IPS-NIHi11 (cell line): ENCODE measurements at regions not wholly inside any gene's neighbourhood (a gene's known extent, or its start where the extent isn't known, plus 50 kb on each side); places are given as distances from the start of the nearest gene placed in this dataset.

ENCODE experiments used
- DNase-seq: peaks from one replicate; pipeline ENCODE4 v3.0.0; 2012; ENCODE audit warnings: mixed read lengths, low spot score

GRCh38 chr10:78924319-78925003, 144.3 kb upstream of the ZMIZ1 start:
- DNase-seq = no peak

GRCh38 chr10:78925275-78925674, 143.5 kb upstream of the ZMIZ1 start:
- no peak for DNase-seq

DNA sequence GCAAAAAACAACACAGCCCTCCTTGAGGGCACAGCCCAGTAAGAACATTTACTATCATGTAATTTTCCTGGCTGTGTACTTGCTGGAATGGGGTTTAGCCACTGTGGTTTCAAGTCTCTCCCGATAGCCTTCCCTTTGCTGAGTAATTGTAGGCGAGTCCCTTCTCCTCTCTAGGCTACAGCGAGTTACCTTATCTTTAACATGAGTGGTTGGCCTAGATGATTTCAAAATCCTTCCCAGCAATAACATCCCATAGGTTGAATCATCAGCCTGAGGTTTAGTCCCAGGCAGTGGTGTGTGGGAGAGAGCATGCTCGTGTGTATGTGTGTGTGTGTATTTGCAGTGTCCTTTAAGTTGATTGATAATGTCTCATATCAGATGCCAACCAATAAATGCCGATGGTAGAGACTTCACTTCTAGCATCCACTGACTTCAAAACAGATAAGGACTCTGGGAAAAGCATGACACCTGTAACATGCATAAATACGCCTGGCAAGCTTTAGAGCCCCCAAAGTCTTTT, 142.9 kb upstream of the ZMIZ1 start:
- DNase-seq = no peak

DNA sequence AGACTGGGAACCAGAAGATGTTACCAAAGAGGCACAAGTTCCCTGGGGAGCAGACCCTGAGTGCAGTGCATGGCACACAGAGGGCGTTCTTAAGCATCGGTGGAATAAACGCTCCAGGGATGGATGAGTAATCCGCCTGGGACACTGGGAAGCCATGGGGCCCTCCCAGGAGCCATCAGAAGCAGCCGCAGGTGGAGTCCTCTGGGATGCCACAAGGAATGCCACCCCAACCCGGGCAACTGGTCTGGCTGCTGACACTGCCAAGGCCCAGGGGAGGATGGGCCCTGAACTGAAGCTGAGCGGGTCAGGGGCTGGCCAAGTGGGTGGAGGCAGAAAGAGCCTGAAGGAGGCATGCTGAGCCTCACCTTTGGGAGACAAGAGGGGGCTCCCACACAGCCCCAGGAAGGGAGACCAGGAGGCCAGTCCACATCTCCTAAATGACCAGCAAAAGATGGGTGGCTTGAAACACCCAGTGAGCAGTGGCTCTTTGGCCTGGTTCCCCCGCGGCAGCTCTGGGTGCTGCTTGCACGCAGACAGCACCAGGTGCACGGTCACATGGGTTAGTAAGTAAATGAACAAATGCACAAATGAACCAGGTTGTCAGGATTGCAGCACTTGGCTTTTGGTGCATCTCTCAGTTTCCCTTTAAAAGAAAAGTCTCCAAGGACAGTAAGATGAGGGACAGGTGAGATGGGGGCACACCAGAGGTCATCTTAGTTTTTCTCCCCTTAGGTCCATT, 141.3 kb upstream of the ZMIZ1 start:
- DNase-seq = no peak

DNA sequence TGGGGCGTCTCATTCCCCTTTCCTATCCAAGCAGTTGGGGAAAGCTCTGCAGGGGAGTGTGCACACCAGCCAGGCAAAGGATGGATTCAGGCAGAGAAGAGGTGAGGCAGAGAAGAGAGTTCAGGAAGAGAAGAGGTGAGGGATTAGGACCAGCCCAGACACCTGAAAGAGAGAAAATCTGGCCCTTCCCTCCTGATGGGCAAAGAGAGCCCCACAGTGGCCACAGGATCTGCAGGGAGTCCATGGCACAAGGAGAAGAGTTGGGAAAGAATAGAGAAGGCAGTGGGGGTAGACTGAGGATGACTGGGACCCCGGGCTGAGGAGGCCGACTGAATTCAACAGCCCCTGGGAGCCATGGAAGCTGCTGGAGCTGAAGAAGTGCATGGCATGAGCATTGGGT, 140.4 kb upstream of the ZMIZ1 start:
- DNase-seq = no peak

- no peak for DNase-seq
Observed at GRCh38 chr10:78929541-78929940, 139.2 kb upstream of the ZMIZ1 start.

DNA sequence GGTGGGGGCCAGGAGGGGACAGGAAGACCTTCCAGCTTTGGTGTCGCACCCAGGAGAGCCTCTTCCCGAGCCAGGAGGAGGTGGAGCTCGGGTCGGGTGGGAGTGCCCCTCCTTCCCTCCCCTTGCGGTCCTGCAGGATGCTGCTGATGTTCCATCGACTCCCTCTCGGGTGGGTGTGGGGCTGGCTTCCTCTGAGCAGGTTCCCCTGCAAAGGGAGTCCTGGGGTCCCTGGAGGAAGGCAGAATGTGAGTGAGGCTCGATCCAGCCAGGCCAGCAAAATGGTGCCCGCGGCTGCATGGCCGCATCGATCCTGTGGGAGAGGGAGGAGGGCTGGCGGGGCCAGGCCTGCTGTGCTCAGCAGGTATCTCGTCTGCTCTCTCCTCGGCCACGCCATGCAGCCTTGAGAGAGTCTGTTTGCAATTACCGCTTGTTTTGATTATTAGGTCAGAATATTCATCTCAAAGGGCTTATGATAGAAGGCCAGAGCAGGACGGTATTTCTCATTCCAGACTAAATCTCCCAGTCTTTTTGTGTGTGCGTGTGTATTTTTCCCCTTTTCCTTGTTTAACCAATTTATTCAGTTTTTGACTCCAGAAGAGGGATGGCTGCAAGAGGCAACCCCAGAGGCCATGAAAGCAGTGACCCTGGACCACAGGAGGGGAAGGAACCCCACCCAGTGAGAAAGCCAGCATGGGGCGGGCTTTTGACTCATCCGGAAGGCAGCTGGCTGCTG, 137.3 kb upstream of the ZMIZ1 start:
- DNase-seq = no peak

GRCh38 chr10:78932054-78932386, 136.7 kb upstream of the ZMIZ1 start:
- DNase-seq = no peak

DNA sequence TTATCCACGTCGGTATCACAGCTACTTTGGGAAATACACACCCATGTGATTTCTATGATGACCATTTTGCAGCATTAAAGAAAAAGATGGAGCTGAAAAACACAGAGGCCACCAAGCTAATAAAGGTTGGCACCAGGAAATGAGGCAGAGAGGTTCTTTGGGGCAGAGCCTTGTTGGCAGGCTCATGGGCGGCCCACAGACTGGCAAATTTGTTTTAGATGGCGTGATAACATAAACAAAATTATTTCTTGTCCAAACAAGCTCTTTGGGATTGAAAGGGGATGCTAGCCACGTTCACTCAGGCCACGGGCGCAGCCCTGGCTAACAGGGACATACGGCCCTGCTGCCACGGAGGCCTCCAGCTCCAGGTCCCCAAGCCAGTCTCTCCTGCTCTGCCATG, 135.9 kb upstream of the ZMIZ1 start:
- no peak for DNase-seq

DNA sequence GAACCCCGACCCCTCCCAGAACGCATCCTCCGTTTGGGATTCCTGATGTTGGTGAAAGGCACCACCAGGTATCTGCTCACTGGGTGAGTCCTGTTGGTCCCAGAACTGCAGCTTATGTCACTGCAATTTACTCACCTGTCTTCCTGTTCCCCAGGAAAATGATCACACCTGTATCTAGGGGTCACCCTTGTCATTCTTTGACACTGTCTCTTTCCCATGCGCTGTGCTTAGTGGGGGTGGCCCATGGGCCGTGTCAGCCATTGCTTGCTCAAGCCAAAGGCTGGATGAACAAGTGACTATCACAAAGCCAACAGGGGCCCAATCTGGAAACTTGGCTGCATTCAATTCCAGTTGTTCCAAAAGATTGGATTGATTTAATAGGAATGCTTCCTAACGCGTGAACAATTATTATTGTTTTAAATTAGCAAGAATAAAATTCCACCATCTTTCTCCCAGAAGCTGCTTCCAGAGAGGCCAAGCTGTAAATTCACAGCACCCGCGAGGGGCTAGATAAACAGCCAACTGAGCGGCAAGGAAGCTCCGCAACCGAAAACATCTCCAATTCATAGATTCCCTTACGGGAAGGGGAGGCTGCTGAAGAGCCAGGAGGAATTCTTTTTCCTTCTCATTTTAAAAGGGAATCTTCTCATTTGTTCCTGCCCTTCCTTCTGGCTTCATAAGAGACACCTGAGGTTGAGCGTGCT, 134.8 kb upstream of the ZMIZ1 start:
- DNase-seq = no peak

DNA sequence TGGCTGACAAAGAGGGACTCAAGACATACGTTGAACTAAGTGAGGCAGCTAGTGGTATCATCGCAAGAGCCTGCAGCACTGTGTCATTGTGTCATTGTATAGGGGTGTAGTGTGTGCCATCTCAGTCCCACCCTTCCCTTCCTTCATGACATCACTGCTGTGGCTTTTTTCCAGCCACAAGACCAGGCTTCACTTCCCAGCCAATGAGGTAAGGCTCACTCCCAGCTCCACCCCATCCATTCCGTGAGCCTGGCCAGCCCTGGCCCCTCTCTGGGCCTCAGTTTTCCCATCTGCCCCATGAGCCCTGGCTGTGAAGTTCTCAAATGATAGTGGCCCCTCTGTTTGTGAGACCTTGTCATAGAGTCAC, 134.3 kb upstream of the ZMIZ1 start:
- DNase-seq = no peak

- no peak for DNase-seq
Observed at GRCh38 chr10:78934994-78935602, 133.7 kb upstream of the ZMIZ1 start.

- no peak for DNase-seq
Observed at GRCh38 chr10:78935697-78936407, 132.9 kb upstream of the ZMIZ1 start.

GRCh38 chr10:78936412-78937342, 132.1 kb upstream of the ZMIZ1 start:
- no peak for DNase-seq

DNA sequence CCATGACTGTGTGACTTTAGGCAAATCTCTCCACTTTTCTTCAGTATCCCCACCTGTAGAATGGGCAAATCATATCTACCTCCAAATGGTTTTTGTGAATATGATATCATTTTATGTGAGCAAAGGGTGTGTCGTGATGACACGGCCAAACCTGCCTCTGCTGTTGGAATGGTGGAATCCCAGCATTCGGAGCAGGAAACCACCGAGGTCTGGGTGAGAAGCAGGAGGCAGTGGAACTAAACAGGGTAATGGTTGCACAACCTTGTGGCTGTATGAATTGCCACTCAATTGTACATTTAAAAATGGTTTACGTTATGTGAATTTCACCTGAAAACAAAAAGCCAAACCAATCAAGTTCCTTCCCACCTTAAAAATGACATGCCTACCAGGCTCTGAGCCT, 131.4 kb upstream of the ZMIZ1 start:
- DNase-seq = no peak

DNA sequence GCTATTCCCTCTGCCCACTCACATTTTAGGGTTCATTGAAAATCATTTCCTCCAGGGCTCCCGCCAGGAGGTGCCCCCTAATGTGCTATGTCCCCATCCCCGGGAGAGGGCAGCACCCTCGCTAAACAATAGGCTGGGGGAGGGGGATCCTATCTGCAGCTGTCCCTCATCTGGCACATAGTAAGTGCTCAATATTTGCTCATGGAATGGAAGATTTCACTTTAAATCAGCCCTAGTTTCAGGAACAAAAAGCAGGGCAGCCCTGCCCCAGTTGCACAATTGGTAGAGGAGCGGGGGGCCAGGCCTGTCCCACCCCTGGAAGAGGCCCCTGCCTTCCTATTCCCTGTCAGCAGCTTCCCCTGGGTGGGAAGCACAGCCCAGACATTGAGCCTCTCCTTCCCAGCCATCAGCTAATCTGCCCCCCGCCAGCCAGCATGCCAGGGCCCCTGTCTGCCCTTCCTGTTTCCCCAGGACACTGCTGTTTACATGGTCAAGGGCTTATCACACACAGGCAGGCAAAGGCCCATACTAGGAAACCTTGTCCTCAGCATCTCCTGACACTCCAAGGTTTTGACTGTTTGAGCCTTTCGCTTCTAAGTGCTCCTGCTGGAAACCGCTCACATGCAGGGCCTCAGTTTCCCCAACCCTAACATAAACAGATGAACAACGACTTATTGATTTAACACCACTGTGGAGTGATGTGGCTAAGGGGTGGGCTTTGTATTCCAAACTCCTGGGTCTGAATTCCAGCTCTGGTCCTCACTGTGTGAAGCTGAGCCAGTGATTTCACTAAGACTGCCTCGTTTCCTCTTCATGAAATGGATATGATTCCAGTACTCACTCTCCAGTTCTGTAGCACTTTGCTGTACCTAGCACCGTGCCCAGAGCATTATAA, 130.7 kb upstream of the ZMIZ1 start:
- DNase-seq = no peak

DNA sequence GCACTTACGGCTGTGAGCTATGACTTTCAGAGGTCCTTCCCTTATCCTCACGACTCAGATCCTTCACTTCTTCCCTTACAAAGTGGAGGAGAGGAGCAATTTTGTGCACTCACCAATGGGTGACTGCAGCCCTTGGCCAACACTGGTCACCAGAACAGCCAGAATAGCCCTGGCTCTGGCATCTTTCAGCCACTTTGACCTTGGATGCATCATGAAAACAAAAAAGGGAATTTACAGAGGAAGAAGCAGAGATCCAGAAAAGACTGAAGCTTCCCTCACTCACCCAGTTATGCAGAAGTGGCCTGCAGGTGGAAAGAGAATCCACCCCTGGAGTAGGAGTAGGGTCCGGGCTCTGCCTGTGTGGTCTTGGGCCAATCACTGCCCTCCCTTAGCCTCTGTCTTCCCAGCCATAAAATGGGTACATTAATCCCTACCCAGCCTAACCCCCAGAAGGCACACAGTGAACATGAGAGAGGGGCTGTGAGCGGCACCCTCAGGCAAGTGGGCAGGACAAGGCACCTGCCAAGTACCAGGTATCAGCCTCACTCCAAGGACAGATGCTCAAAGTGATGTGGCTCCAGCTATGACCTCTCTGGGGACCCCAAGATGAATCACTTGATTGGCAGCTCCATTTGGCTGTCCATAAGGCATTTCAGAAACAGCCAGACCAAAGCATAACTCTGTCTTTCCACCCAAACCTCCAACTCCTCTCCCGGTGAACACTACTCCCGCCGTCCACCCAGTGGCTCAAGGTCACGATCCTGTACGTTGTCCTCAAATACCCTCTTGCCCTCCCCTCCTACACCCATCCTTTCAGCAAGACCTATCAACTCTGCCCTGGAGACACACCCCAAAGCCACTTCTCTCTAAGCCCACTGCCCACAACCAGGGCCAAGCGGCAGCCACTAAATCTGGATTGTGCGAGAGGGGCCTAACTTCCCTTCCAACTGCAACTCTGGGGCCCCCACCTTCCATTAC, 129.8 kb upstream of the ZMIZ1 start:
- DNase-seq = no peak

DNA sequence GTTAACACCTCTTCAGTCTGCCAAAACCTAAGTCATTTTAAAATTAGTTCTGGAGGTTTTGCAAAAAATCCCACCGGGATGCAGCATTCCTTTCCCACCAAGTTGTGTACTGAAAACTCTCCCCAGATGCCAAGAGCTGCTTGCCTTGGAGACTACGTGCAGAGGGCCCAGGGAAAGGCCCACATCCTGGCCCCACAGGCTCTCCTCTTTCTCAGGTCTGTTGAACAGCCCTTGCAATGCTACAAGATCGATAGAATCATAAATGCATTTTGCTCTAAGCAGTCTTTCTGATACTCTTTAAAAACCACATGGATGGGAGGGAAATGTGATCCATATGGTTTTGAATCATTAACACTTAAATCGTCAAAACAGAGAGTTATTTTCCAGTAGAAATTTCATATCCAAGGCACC, 126.7 kb upstream of the ZMIZ1 start:
- DNase-seq = no peak
